ENCODE measurements at regions not wholly inside any gene's neighbourhood (a gene's known extent, or its start where the extent isn't known, plus 50 kb on each side); places are given as distances from the start of the nearest gene placed in this dataset.

- DNase-seq (ENCODE audit: low read depth) = no peak
- TF ChIP-seq CTCF (IDR thresholded peaks at IDR 0.05; ENCODE audit: insufficient read depth, low read depth, low read length) = no peak
- H3K4me3 ChIP-seq (ENCODE audit: low read depth, low read length) = no peak overlapping the region
Measured at GRCh38 chr5:5625491-5625890, 203.0 kb downstream of the ICE1 start.

- H3K4me3 ChIP-seq (ENCODE audit: low read depth, low read length) = no peak overlapping the region
- DNase-seq (ENCODE audit: low read depth) = no peak
- TF ChIP-seq CTCF (IDR thresholded peaks at IDR 0.05; ENCODE audit: insufficient read depth, low read depth, low read length) = no peak
Measured at GRCh38 chr5:5623397-5623796, 200.9 kb downstream of the ICE1 start.

GRCh38 chr5:5622806-5623205 lies 200.3 kb downstream of the ICE1 start:
- no peak for TF ChIP-seq CTCF (IDR thresholded peaks at IDR 0.05; ENCODE audit: insufficient read depth, low read depth, low read length)
- no peak overlapping the region for H3K4me3 ChIP-seq (ENCODE audit: low read depth, low read length)
- no peak for DNase-seq (ENCODE audit: low read depth)

- DNase-seq (ENCODE audit: low read depth) = no peak
- H3K4me3 ChIP-seq (ENCODE audit: low read depth, low read length) = no peak overlapping the region
- TF ChIP-seq CTCF (IDR thresholded peaks at IDR 0.05; ENCODE audit: insufficient read depth, low read depth, low read length) = no peak
Measured at GRCh38 chr5:5619546-5619945, 197.1 kb downstream of the ICE1 start.

- H3K4me3 ChIP-seq (ENCODE audit: low read depth, low read length) = no peak overlapping the region
- no peak for DNase-seq (ENCODE audit: low read depth)
- no peak for TF ChIP-seq CTCF (IDR thresholded peaks at IDR 0.05; ENCODE audit: insufficient read depth, low read depth, low read length)
Measured at GRCh38 chr5:5617024-5617423, 194.5 kb downstream of the ICE1 start.

- no peak for TF ChIP-seq CTCF (IDR thresholded peaks at IDR 0.05; ENCODE audit: insufficient read depth, low read depth, low read length)
- H3K4me3 ChIP-seq (ENCODE audit: low read depth, low read length) = no peak overlapping the region
Measured at GRCh38 chr5:5616247-5616895, 193.9 kb downstream of the ICE1 start.

GRCh38 chr5:5615569-5615968 lies 193.1 kb downstream of the ICE1 start:
- DNase-seq (ENCODE audit: low read depth) = no peak
- H3K4me3 ChIP-seq (ENCODE audit: low read depth, low read length) = no peak overlapping the region
- TF ChIP-seq CTCF (IDR thresholded peaks at IDR 0.05; ENCODE audit: insufficient read depth, low read depth, low read length) = no peak

More at GRCh38 chr5:5616247-5616895, 193.9 kb downstream of the ICE1 start:
- DNase-seq (ENCODE audit: low read depth) = no peak

Data from fibroblast of villous mesenchyme (primary cell).